B cell (primary cell): ENCODE measurements at regions not wholly inside any gene's neighbourhood (a gene's known extent, or its start where the extent isn't known, plus 50 kb on each side); places are given as distances from the start of the nearest gene placed in this dataset.

Experiments used
- ATAC-seq: fragments of 200-7000 bp; cut with Tn5 transposase; one replicate; pipeline ENCODE4 v1.10.0; 2021; ENCODE audit warnings: low read depth, mild to moderate bottlenecking, moderate number of reproducible peaks, moderate library complexity
- CTCF ChIA-PET: fragments of 350-600 bp; sonication (Branson Sonifier 250); formaldehyde crosslinking; loops from one replicate; lab custom pipeline; 2021; ENCODE audit warnings: antibody characterized with exemption, inconsistent platforms; lab: Charles Lee
- POLR2A ChIA-PET: fragments of 350-600 bp; sonication (Branson Sonifier 250); formaldehyde crosslinking; loops from one replicate; lab custom pipeline; 2021; ENCODE audit warnings: antibody characterized with exemption; lab: Charles Lee
- DNase-seq: peaks from one replicate; pipeline ENCODE4 v3.0.0; 2013
- H2AFZ ChIP-seq: 2 replicates; pipeline ENCODE4 v1.6.1; 2012; ENCODE audit warnings: mild to moderate bottlenecking, low read depth, low read length; ENCODE audit not compliant: insufficient read depth, poor library complexity, severe bottlenecking
- H3K27ac ChIP-seq, 2 donors: 1 replicate in 1 of 2; 2 replicates in 1 of 2; pipeline ENCODE4 v1.5.1; 2012 to 2013; ENCODE audit warnings: low read length in 2 of 2, mild to moderate bottlenecking in 2 of 2, moderate library complexity in 1 of 2
- H3K27me3 ChIP-seq, 4 experiments: fragments of 200-600 bp in 1 of 4; sonication (generic) in 1 of 4; replicated peaks in 1 of 4; 1 replicate in 2 of 4; 2 replicates in 2 of 4; pipeline versions ENCODE4 v1.6.1 to v1.7.0; 2013 to 2016; ENCODE audit warnings: low read length in 3 of 4, mild to moderate bottlenecking in 2 of 4, mixed read lengths in 1 of 4, moderate library complexity in 1 of 4; ENCODE audit not compliant: insufficient read depth in 4 of 4, control insufficient read depth in 3 of 4; ENCODE audit errors: control extremely low read depth in 1 of 4
- H3K36me3 ChIP-seq, 2 experiments: replicated peaks in 1 of 2; 1 replicate in 1 of 2; 2 replicates in 1 of 2; pipeline versions ENCODE4 v1.6.1 to v1.7.1; 2013; ENCODE audit warnings: low read length in 1 of 2; ENCODE audit not compliant: insufficient read depth in 2 of 2, control insufficient read depth in 1 of 2; ENCODE audit errors: control extremely low read depth in 1 of 2, extremely low read depth in 1 of 2
- H3K4me1 ChIP-seq, 2 donors: fragments of 200-600 bp in 1 of 2; sonication (generic) in 1 of 2; 1 replicate in 1 of 2; 2 replicates in 1 of 2; pipeline versions ENCODE4 v1.5.1 to v1.6.1; 2013 to 2017; ENCODE audit warnings: low read length in 2 of 2; ENCODE audit not compliant: control insufficient read depth in 2 of 2, insufficient read depth in 2 of 2
- H3K4me2 ChIP-seq: replicated peaks from 2 replicates; pipeline ENCODE3; 2012; ENCODE audit warnings: mild to moderate bottlenecking, low read depth, low read length; ENCODE audit not compliant: poor library complexity, severe bottlenecking
- H3K4me3 ChIP-seq, 5 experiments: fragments of 200-600 bp in 1 of 5; sonication (generic) in 1 of 5; 1 replicate in 3 of 5; 2 replicates in 2 of 5; pipeline versions ENCODE4 v1.5.1 to v1.7.0; 2011 to 2016; ENCODE audit warnings: low read length in 4 of 5, mild to moderate bottlenecking in 4 of 5, low read depth in 2 of 5, control low read depth in 1 of 5, moderate library complexity in 1 of 5; ENCODE audit not compliant: insufficient read depth in 1 of 5; ENCODE audit errors: control extremely low read depth in 1 of 5, extremely low read depth in 1 of 5
- H3K79me2 ChIP-seq: fragments of 200-600 bp; sonication (generic); one replicate; pipeline ENCODE4 v1.6.0; 2016; ENCODE audit warnings: low read length; ENCODE audit not compliant: control insufficient read depth, insufficient read depth
- H3K9ac ChIP-seq: fragments of 200-600 bp; sonication (generic); 2 replicates; pipeline ENCODE4 v1.6.1; 2017; ENCODE audit warnings: mild to moderate bottlenecking, low read length, moderate library complexity
- H3K9me3 ChIP-seq, 3 donors: one replicate each; pipeline versions ENCODE4 v1.6.1 to v1.7.1; 2013; ENCODE audit warnings: low read length in 2 of 3; ENCODE audit not compliant: control insufficient read depth in 2 of 3, insufficient read depth in 1 of 3; ENCODE audit errors: control extremely low read depth in 1 of 3
- H4K20me1 ChIP-seq: 2 replicates; pipeline ENCODE4 v1.6.0; 2012; ENCODE audit warnings: mild to moderate bottlenecking, low read length; ENCODE audit not compliant: insufficient read depth, control insufficient read depth, poor library complexity, severe bottlenecking
- H3K27ac Mint-ChIP-seq: one replicate; pipeline ENCODE4 v1.8.0; 2021; ENCODE audit warnings: mixed read lengths
- H3K27me3 Mint-ChIP-seq: one replicate; pipeline ENCODE4 v1.8.0; 2021; ENCODE audit warnings: mixed read lengths
- H3K4me1 Mint-ChIP-seq: one replicate; pipeline ENCODE4 v1.8.0; 2021; ENCODE audit warnings: mixed read lengths
- H3K4me3 Mint-ChIP-seq: one replicate; pipeline ENCODE4 v1.8.0; 2021; ENCODE audit warnings: mixed read lengths
- H3K9me3 Mint-ChIP-seq: one replicate; pipeline ENCODE4 v1.8.0; 2022; ENCODE audit warnings: mixed read lengths; ENCODE audit not compliant: insufficient read depth
- EZH2 ChIP-seq: IDR thresholded peaks from 2 replicates; pipeline ENCODE4 v1.6.1; 2012; ENCODE audit warnings: borderline replicate concordance, low read depth, mild to moderate bottlenecking, moderate library complexity, low read length; ENCODE audit not compliant: insufficient read depth, poor library complexity, severe bottlenecking
- WGBS: methylation state at CpG from one replicate; pipeline ENCODE4 v1.1.5; 2013; ENCODE audit warnings: missing lambda C conversion rate; ENCODE audit not compliant: insufficient coverage; 5-methylcytosine and 5-hydroxymethylcytosine counted together
- intact Hi-C: fragments of 100-400 bp; cut with micrococcal nuclease; formaldehyde crosslinking; loops from one replicate; pipeline ENCODE4 v1.10.0; 2022
- TF ChIP-seq, protein P1 (sequence below): fragments of 200-600 bp; IDR thresholded peaks from one replicate; pipeline ENCODE4 v1.8.0; 2022; ENCODE audit warnings: antibody characterized with exemption, mild to moderate bottlenecking

DNA sequence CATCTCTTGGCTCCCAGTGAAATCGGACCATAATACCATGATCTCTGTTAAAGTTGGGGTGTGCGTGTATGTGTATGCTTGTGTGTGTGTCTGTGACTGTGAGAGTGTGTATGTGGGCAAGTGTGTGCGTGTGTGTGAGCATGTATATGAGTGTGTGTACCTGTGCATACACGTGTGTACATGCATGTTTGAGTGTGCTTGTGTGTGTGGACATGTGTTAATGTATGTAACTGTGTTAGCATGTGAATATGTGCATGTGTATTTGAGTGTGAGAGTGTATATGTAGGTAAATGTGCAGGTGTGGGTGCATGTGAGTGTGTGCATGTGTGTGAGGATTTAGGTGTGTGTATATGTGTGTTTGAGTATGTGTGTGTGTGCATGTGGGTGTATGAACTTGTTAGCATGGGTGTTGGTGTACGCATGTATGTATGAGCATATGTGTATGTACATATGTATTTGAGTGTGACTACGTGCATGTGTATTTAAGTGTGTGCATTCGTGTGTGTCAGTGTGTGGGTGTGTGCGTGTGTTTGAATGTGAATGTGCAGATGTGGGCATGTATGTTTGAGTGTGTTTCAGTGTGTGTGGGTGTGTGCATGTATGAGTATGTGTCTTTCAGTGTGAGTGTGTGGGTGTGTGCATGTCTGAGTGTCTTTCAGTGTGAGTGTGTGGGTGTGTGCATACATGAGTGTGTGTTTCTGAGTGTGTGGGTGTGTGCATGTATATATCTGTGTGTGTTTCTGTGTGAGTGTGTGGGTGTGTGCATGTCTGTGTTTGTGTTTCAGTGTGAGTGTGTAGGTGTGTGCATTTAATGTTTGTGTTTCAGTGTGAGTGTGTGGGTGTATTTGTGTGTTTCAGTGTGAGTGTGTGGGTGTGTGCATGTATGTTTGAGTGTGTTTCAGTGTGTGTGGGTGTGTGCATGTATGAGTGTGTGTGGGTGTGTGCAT, 183.2 kb downstream of the SOX9 start:
- ChIA-PET CTCF (no interaction called here), POLR2A (no interaction called here)
- Mint-ChIP-seq H3K27me3 (peaks cover 12% of the 10 kb centered on the region), H3K4me3 (no peak overlapping the region), H3K9me3 (no peaks in the 10 kb centered on the region), H3K4me1 (no peaks in the 10 kb centered on the region), H3K27ac (no peak overlapping the region)
- Histone ChIP-seq H3K4me2 (no peak overlapping the region), H3K79me2 (no peaks in the 10 kb centered on the region), H3K9me3 (no peaks in the 10 kb centered on the region), H4K20me1 (no peaks in the 10 kb centered on the region), H3K4me3 (no peak overlapping the region), H3K27me3 (no peaks in the 10 kb centered on the region), H3K9ac (no peak overlapping the region), H3K4me1 (no peaks in the 10 kb centered on the region), H3K27ac (no peak overlapping the region), H3K36me3 (no peaks in the 10 kb centered on the region), H2AFZ (no peak overlapping the region)
- TF ChIP-seq, protein P1, sequence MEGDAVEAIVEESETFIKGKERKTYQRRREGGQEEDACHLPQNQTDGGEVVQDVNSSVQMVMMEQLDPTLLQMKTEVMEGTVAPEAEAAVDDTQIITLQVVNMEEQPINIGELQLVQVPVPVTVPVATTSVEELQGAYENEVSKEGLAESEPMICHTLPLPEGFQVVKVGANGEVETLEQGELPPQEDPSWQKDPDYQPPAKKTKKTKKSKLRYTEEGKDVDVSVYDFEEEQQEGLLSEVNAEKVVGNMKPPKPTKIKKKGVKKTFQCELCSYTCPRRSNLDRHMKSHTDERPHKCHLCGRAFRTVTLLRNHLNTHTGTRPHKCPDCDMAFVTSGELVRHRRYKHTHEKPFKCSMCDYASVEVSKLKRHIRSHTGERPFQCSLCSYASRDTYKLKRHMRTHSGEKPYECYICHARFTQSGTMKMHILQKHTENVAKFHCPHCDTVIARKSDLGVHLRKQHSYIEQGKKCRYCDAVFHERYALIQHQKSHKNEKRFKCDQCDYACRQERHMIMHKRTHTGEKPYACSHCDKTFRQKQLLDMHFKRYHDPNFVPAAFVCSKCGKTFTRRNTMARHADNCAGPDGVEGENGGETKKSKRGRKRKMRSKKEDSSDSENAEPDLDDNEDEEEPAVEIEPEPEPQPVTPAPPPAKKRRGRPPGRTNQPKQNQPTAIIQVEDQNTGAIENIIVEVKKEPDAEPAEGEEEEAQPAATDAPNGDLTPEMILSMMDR = no peak
- TF ChIP-seq EZH2 = no peak
- no peak for ATAC-seq
- intact Hi-C loops = no loop called here
- WGBS = 85% methylated on average over 8 of the region's 8 CpGs
- DNase-seq = no peak

DNA sequence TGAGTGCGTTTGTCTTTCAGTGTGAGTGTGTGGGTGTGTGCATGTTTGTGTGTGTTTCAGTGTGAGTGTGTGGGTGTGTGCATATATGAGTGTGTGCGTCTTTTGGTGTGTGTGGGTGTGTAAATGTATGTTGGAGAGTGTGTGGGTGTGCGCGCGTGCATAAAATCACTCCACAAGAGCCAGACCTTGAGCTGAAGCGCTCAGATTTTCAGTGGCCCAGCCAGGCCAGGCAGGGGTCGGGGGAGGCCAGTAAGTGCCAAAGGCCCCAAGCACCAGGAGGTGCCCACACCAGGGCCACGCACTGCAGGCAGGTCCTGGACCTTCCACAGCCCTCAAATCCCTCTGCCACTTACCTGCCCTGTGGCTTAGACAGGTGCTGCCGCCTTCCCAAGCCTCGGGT, 184.0 kb downstream of the SOX9 start:
- Histone ChIP-seq H3K27me3 (no peaks in the 10 kb centered on the region), H3K4me1 (no peaks in the 10 kb centered on the region), H3K27ac (no peak overlapping the region), H3K79me2 (no peaks in the 10 kb centered on the region), H3K36me3 (no peaks in the 10 kb centered on the region), H3K9me3 (no peaks in the 10 kb centered on the region), H3K4me3 (no peak overlapping the region), H4K20me1 (no peaks in the 10 kb centered on the region), H2AFZ (no peak overlapping the region), H3K9ac (no peak overlapping the region), H3K4me2 (no peak overlapping the region)
- DNase-seq (no peak), ATAC-seq (no peak)
- CTCF ChIA-PET = no interaction called here
- H3K4me1 Mint-ChIP-seq = no peaks in the 10 kb centered on the region
- no peak overlapping the region for H3K27ac Mint-ChIP-seq
- WGBS = 95% methylated on average over 8 of the region's 10 CpGs
- TF ChIP-seq EZH2 = no peak
- TF ChIP-seq, protein P1 = no peak
- intact Hi-C loops = no loop called here
- H3K27me3 Mint-ChIP-seq = peaks cover 12% of the 10 kb centered on the region
- H3K9me3 Mint-ChIP-seq = no peaks in the 10 kb centered on the region
- POLR2A ChIA-PET = no interaction called here
- H3K4me3 Mint-ChIP-seq = no peak overlapping the region
